ENCODE measurements at regions not wholly inside any gene's neighbourhood (a gene's known extent, or its start where the extent isn't known, plus 50 kb on each side); places are given as distances from the start of the nearest gene placed in this dataset.

GRCh38 chr1:234554218-234554697 lies 55.7 kb downstream of the IRF2BP2 start:
- no peak overlapping the region for H3K9ac ChIP-seq (ENCODE audit: low read length in 5 of 5)

GRCh38 chr1:234553240-234554188 lies 56.5 kb downstream of the IRF2BP2 start:
- H3K4me1 ChIP-seq (ENCODE audit: control insufficient read depth in 5 of 5, insufficient read depth in 5 of 5, low read length in 5 of 5): peaks cover 0 to 17% (median 3%) of the 10 kb centered on the region in 5 donors
- no peak overlapping the region for H3K27ac ChIP-seq (ENCODE audit: low read depth, low read length)
- no peaks in the 10 kb centered on the region for H3K36me3 ChIP-seq (ENCODE audit: control insufficient read depth in 5 of 5, insufficient read depth in 5 of 5, low read length in 5 of 5)
- no peak overlapping the region for H3K9ac ChIP-seq (ENCODE audit: low read length in 5 of 5)
- H3K4me3 ChIP-seq (ENCODE audit: low read depth in 1 of 5, low read length in 5 of 5): no peak overlapping the region
- no peaks in the 10 kb centered on the region for H3K9me3 ChIP-seq (ENCODE audit: control insufficient read depth in 5 of 5, low read length in 5 of 5)
- no peaks in the 10 kb centered on the region for H3K27me3 ChIP-seq (ENCODE audit: control insufficient read depth in 5 of 5, insufficient read depth in 4 of 5, low read length in 5 of 5)

More at GRCh38 chr1:234554218-234554697, 55.7 kb downstream of the IRF2BP2 start:
- peaks cover 0 to 17% (median 3%) of the 10 kb centered on the region in 5 donors for H3K4me1 ChIP-seq (ENCODE audit: control insufficient read depth in 5 of 5, insufficient read depth in 5 of 5, low read length in 5 of 5)
- no peaks in the 10 kb centered on the region for H3K9me3 ChIP-seq (ENCODE audit: control insufficient read depth in 5 of 5, low read length in 5 of 5)
- H3K27ac ChIP-seq (ENCODE audit: low read depth, low read length): no peak overlapping the region
- H3K4me3 ChIP-seq (ENCODE audit: low read depth in 1 of 5, low read length in 5 of 5): no peak overlapping the region
- H3K27me3 ChIP-seq (ENCODE audit: control insufficient read depth in 5 of 5, insufficient read depth in 4 of 5, low read length in 5 of 5): no peaks in the 10 kb centered on the region
- no peaks in the 10 kb centered on the region for H3K36me3 ChIP-seq (ENCODE audit: control insufficient read depth in 5 of 5, insufficient read depth in 5 of 5, low read length in 5 of 5)

- H3K9ac ChIP-seq (ENCODE audit: low read length in 5 of 5): no peak overlapping the region
- H3K36me3 ChIP-seq (ENCODE audit: control insufficient read depth in 5 of 5, insufficient read depth in 5 of 5, low read length in 5 of 5): no peaks in the 10 kb centered on the region
- H3K27ac ChIP-seq (ENCODE audit: low read depth, low read length): no peak overlapping the region
- peaks cover 0 to 17% (median 3%) of the 10 kb centered on the region in 5 donors for H3K4me1 ChIP-seq (ENCODE audit: control insufficient read depth in 5 of 5, insufficient read depth in 5 of 5, low read length in 5 of 5)
- no peak overlapping the region for H3K4me3 ChIP-seq (ENCODE audit: low read depth in 1 of 5, low read length in 5 of 5)
- H3K9me3 ChIP-seq (ENCODE audit: control insufficient read depth in 5 of 5, low read length in 5 of 5): no peaks in the 10 kb centered on the region
- no peaks in the 10 kb centered on the region for H3K27me3 ChIP-seq (ENCODE audit: control insufficient read depth in 5 of 5, insufficient read depth in 4 of 5, low read length in 5 of 5)
Measured at GRCh38 chr1:234551032-234551378, 59.0 kb downstream of the IRF2BP2 start.

GRCh38 chr1:234550341-234551031 lies 59.5 kb downstream of the IRF2BP2 start:
- Histone ChIP-seq H3K36me3 (ENCODE audit: control insufficient read depth in 5 of 5, insufficient read depth in 5 of 5, low read length in 5 of 5) (no peaks in the 10 kb centered on the region), H3K4me3 (ENCODE audit: low read depth in 1 of 5, low read length in 5 of 5) (no peak overlapping the region), H3K4me1 (ENCODE audit: control insufficient read depth in 5 of 5, insufficient read depth in 5 of 5, low read length in 5 of 5) (peaks cover 0 to 21% (median 4%) of the 10 kb centered on the region in 5 donors), H3K9me3 (ENCODE audit: control insufficient read depth in 5 of 5, low read length in 5 of 5) (no peaks in the 10 kb centered on the region), H3K27me3 (ENCODE audit: control insufficient read depth in 5 of 5, insufficient read depth in 4 of 5, low read length in 5 of 5) (no peaks in the 10 kb centered on the region), H3K9ac (ENCODE audit: low read length in 5 of 5) (no peak overlapping the region), H3K27ac (ENCODE audit: low read depth, low read length) (no peak overlapping the region)

- H3K9ac ChIP-seq (ENCODE audit: low read length in 5 of 5): no peak overlapping the region
- peaks cover 7 to 30% (median 13%) of the 10 kb centered on the region in 5 donors for H3K4me1 ChIP-seq (ENCODE audit: control insufficient read depth in 5 of 5, insufficient read depth in 5 of 5, low read length in 5 of 5)
- H3K9me3 ChIP-seq (ENCODE audit: control insufficient read depth in 5 of 5, low read length in 5 of 5): no peaks in the 10 kb centered on the region
- no peak overlapping the region for H3K27ac ChIP-seq (ENCODE audit: low read depth, low read length)
- H3K4me3 ChIP-seq (ENCODE audit: low read depth in 1 of 5, low read length in 5 of 5): no peak overlapping the region
- no peaks in the 10 kb centered on the region for H3K36me3 ChIP-seq (ENCODE audit: control insufficient read depth in 5 of 5, insufficient read depth in 5 of 5, low read length in 5 of 5)
- no peaks in the 10 kb centered on the region for H3K27me3 ChIP-seq (ENCODE audit: control insufficient read depth in 5 of 5, insufficient read depth in 4 of 5, low read length in 5 of 5)
Measured at GRCh38 chr1:234549447-234550021, 60.4 kb downstream of the IRF2BP2 start.

GRCh38 chr1:234546890-234547788 lies 62.8 kb downstream of the IRF2BP2 start:
- no peaks in the 10 kb centered on the region for H3K27me3 ChIP-seq (ENCODE audit: control insufficient read depth in 5 of 5, insufficient read depth in 4 of 5, low read length in 5 of 5)
- no peak overlapping the region for H3K4me3 ChIP-seq (ENCODE audit: low read depth in 1 of 5, low read length in 5 of 5)
- no peaks in the 10 kb centered on the region for H3K9me3 ChIP-seq (ENCODE audit: control insufficient read depth in 5 of 5, low read length in 5 of 5)
- H3K9ac ChIP-seq (ENCODE audit: low read length in 5 of 5): no peak overlapping the region
- H3K36me3 ChIP-seq (ENCODE audit: control insufficient read depth in 5 of 5, insufficient read depth in 5 of 5, low read length in 5 of 5): no peaks in the 10 kb centered on the region
- H3K4me1 ChIP-seq (ENCODE audit: control insufficient read depth in 5 of 5, insufficient read depth in 5 of 5, low read length in 5 of 5): peaks cover 9 to 34% (median 24%) of the 10 kb centered on the region in 5 donors
- H3K27ac ChIP-seq (ENCODE audit: low read depth, low read length): no peak overlapping the region

- H3K4me1 ChIP-seq (ENCODE audit: control insufficient read depth in 5 of 5, insufficient read depth in 5 of 5, low read length in 5 of 5): peaks cover 9 to 34% (median 24%) of the 10 kb centered on the region in 5 donors
- H3K9ac ChIP-seq (ENCODE audit: low read length in 5 of 5): no peak overlapping the region
- no peak overlapping the region for H3K4me3 ChIP-seq (ENCODE audit: low read depth in 1 of 5, low read length in 5 of 5)
- no peaks in the 10 kb centered on the region for H3K36me3 ChIP-seq (ENCODE audit: control insufficient read depth in 5 of 5, insufficient read depth in 5 of 5, low read length in 5 of 5)
- no peaks in the 10 kb centered on the region for H3K27me3 ChIP-seq (ENCODE audit: control insufficient read depth in 5 of 5, insufficient read depth in 4 of 5, low read length in 5 of 5)
- no peaks in the 10 kb centered on the region for H3K9me3 ChIP-seq (ENCODE audit: control insufficient read depth in 5 of 5, low read length in 5 of 5)
- no peak overlapping the region for H3K27ac ChIP-seq (ENCODE audit: low read depth, low read length)
Measured at GRCh38 chr1:234546387-234546704, 63.6 kb downstream of the IRF2BP2 start.

GRCh38 chr1:234545517-234546386 lies 64.2 kb downstream of the IRF2BP2 start:
- Histone ChIP-seq H3K9ac (ENCODE audit: low read length in 5 of 5) (no peak overlapping the region), H3K27me3 (ENCODE audit: control insufficient read depth in 5 of 5, insufficient read depth in 4 of 5, low read length in 5 of 5) (no peaks in the 10 kb centered on the region), H3K4me3 (ENCODE audit: low read depth in 1 of 5, low read length in 5 of 5) (no peak overlapping the region), H3K9me3 (ENCODE audit: control insufficient read depth in 5 of 5, low read length in 5 of 5) (no peaks in the 10 kb centered on the region), H3K36me3 (ENCODE audit: control insufficient read depth in 5 of 5, insufficient read depth in 5 of 5, low read length in 5 of 5) (no peaks in the 10 kb centered on the region), H3K4me1 (ENCODE audit: control insufficient read depth in 5 of 5, insufficient read depth in 5 of 5, low read length in 5 of 5) (peaks cover 9 to 32% (median 24%) of the 10 kb centered on the region in 5 donors), H3K27ac (ENCODE audit: low read depth, low read length) (no peak overlapping the region)

All from subcutaneous abdominal adipose tissue (tissue), 5 donors.